ENCODE measurements at regions not wholly inside any gene's neighbourhood (a gene's known extent, or its start where the extent isn't known, plus 50 kb on each side); places are given as distances from the start of the nearest gene placed in this dataset.

DNA sequence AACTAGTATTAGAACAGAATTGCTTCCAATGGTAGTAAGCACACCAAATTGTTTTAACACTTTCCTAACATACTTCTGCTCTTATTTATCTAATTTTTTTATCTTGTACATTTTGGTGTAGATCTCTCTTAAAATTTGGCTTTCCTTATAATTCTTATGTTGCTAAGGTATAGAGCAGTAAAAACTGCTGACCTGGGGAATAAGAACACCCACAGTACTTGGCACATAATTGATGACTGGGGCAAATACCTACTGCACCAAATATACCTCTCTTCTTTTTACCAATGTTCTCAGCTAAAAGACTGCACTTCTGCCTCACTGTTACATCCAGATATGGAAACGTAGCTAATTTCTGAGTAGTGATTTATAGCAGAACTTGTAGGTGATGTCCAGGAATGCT is 642.2 kb downstream of the LIG4 start:
- no peak for DNase-seq (ENCODE audit: extremely low read depth in 1 of 11, low read depth in 9 of 11, low spot score in 4 of 11)

DNA sequence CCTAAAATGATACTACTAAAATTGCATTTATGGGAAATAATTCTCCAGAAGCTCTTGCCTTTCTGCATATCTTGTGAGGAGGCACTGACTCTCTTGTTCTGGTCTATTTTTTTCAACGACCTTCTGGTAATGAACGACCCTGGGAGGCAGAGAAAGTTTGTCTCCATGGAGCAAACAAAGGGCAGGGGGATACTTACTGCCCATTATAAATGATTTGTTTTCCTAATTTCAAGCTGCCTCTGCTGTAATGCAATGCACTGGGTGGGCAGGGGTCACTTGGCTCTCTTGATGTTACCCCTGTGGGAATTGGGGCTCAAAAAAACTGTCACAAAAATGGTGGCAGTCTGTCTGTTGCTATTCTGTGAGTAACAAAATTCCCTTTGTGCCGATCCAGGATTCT is 643.2 kb downstream of the LIG4 start:
- no peak for DNase-seq (ENCODE audit: extremely low read depth in 1 of 11, low read depth in 9 of 11, low spot score in 4 of 11)

DNA sequence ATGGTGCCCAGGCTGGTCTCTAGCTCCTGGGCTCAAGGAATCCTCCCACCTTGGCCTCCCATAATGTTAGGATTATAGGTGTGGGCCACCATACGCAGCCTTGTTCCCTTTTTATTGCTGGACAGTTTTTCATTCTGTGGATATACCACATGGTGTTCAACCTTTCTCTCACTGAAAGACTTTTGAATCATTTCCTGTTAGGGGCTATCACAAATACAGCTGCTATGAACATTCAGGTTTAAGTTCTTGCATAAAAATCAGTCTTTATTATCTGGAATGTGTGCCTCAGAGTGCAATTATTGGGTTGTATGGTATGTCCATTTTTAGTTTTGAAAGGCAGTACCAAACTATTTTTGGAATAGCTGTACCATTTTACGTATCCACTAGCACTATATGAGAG is 647.2 kb downstream of the LIG4 start:
- DNase-seq (ENCODE audit: extremely low read depth in 1 of 11, low read depth in 9 of 11, low spot score in 4 of 11), result no peak

DNA sequence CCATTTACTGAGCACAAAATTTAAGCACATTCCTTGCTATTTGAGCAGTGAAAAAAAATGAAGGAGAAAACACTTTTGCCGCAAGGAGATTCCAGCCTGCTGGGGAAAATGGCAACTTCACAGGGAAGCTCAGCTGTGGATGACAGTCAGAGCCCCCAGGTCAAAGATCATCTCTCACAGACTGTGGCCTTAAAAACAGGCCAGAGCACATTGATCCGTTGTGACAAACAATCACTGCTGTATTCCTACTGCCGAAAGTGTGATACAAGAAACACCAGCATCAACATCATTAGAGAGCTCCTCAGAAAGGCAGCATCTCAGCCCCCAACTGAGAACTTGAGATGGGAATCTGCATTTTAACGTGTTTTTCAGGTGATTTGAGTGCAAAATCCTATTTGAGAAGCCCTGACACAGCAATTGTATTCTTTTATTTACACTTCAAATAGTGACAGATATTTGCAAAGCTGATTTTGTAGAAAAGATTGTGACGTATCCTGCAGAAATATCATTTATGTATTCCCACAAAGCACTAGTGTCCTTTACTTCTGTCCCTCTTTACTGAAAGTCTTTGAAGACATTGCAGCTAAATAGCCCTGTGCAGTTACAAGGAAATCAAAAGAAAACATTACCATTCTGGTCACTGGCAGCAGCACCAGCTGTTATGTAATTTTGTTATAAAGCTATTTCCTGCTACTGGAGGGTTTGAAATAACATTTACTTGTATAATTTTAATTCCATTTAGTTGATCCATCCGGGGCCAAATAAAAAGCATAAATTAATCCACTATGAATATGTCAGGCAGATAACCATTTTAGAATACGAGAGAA is 652.0 kb downstream of the LIG4 start:
- no peak for DNase-seq (ENCODE audit: extremely low read depth in 1 of 11, low read depth in 9 of 11, low spot score in 4 of 11)

DNA sequence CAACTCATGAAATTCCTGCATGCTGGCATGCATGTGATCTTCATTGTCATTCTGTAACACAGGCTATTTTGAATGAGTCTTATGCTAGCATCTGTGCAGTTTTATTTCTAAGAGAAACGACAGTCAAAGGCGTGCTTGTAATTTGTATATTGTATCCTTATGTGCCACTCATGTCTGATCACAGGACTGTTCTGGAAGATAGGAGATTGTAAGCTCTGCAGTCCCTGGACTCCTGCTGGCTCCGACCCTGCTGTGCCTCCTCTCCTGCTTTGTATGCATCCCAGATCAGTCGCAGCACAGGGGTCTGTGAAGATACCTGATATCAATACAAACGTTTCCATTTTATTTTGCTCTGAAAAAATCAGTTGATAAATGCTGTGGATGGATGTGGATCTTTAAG is 653.1 kb downstream of the LIG4 start:
- no peak for DNase-seq (ENCODE audit: extremely low read depth in 1 of 11, low read depth in 9 of 11, low spot score in 4 of 11)

DNA sequence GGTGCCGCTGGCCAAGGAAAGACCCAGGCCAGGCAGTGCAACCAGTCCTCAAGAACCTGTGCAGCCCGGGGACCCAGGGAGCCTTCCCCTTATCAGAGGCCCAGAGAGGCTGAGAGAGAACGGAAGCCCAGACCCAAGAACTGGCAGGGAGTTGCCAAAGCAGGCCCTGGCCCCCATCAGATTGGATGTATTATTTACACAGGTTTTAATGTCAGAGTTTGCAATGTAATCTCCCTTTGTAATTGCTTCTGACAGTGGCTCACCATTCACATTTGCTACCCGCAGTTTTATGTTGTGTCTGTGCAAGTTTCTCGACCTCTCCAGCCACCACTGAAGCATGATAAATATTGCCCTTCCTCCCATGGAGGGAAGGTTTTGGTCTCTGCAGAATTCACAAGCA is 660.9 kb downstream of the LIG4 start:
- DNase-seq (ENCODE audit: extremely low read depth in 1 of 11, low read depth in 9 of 11, low spot score in 4 of 11), result peak in 7 of 11 donors; percentile 3 to 24 (median 9)

DNA sequence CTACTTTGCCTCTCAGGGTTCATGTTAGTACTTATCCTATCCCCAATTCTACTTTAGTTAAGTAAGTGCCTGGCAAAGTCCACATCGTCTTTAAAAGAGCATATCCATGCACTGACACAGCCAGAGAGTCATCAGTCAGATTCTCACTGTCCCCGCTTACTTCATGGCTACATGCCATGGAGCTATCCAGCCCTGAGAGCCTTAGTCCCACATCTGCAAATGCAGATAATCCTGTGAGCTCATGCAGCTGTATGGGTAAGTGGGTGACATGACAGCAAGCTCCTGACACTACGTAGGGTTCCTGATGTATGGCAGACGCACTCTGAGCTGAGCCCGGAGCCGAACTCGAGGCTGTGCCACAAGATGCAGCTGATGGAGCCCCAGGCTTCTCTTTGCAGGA is 661.5 kb downstream of the LIG4 start:
- DNase-seq (ENCODE audit: extremely low read depth in 1 of 11, low read depth in 9 of 11, low spot score in 4 of 11), result peak in 2 of 11 donors; percentile 1 to 2

DNA sequence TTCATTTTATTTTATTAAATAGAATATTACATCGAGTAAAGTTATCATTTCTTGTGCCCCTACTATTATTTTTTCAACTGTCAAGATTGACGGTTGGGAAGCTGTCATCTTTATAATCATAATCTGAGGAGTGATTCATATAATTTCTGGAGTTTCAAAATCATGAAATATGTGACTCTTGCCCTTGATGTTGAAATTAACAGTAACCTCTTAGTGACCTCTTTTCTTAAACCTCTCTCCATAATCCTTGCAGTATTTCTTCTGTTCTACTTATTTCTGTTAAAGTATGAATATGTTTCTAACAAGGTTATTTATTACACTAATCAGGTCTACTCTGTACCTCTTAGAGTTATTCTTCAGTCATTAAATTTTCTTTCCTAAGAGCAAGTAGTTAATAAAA is 663.8 kb downstream of the LIG4 start:
- no peak for DNase-seq (ENCODE audit: extremely low read depth in 1 of 11, low read depth in 9 of 11, low spot score in 4 of 11)

DNA sequence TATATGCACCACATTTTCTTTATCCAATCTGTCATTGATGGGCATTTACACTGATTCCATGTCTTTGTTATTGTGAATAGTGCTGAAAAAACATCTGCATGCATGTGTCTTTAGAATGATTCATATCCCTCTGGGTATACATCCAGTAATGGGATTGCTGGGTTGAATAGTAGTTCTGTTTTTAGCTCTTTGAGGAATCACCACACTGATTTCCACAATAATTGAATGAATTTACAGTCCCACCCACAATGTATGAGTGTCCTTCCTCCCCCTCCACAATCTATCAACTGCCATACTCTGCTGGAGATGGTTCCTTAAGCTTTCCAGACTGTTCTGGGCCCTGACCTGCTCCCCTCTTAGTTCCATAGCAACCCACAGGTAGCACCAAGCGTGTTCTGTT is 667.0 kb downstream of the LIG4 start:
- no peak for DNase-seq (ENCODE audit: extremely low read depth in 1 of 11, low read depth in 9 of 11, low spot score in 4 of 11)

DNA sequence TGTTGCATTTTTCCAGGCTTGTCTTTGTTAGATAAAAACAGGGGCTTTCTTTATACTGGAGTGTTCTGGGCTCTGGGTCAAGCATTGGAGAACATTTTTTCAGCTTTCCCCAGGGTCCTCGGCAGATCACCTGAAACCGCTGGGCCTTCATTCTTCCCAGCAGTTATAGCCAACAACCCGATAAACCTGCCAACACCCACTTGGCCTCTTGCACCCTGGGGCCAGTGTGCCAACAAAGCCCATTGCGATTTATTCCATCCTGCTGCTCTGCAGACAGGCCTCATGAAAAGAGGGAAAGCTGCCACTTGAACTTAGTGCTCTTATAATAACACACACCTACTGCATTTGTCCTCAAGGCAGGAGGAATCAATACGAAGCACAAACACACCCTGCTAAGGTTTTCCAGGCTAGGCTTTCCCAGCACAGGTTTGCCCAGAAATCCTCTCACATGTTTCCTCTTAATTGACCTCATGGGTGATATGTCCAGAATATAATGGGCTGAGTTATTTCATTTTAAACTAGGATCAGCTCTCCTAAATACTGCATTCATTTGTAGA is 669.3 kb downstream of the LIG4 start:
- DNase-seq (ENCODE audit: extremely low read depth in 1 of 11, low read depth in 9 of 11, low spot score in 4 of 11), result no peak

DNA sequence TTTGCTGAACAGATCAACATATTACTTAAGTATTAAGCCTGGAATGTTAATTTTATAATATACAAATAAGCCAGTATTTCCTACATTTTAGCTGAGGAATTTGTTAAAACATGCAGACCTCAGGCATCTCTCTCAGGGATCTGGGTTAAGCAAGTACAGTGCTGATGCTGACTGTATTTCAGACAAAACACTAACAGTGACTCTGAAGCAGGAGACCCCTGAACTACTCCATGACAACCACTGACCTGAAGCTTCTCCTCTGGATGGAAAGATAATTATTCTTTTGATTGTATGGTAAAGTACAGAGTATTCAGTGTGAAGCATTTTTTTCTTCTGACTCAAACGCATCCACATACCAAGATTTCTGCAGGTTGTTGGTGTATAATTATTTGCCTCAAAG is 680.8 kb downstream of the LIG4 start:
- no peak for DNase-seq (ENCODE audit: extremely low read depth in 1 of 11, low read depth in 9 of 11, low spot score in 4 of 11)

DNA sequence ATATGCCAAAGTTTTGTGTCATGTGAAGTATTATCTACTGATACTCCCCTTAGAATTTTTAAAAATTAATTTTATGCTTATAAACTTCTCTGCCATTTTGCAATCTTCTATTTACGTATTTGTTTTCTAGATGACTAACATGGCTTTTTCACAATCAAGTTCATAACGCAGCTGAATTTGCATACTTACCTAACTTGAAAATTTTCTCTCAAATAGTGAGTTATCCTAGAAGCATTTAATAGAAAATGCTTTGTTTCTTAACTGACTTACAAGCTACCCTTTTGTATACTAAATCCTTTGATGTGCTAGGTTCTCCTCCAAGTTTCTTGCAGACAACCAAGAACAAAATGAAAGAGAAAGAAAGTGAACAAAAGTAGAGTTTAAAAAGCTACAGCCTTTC is 683.5 kb downstream of the LIG4 start:
- no peak for DNase-seq (ENCODE audit: extremely low read depth in 1 of 11, low read depth in 9 of 11, low spot score in 4 of 11)

DNA sequence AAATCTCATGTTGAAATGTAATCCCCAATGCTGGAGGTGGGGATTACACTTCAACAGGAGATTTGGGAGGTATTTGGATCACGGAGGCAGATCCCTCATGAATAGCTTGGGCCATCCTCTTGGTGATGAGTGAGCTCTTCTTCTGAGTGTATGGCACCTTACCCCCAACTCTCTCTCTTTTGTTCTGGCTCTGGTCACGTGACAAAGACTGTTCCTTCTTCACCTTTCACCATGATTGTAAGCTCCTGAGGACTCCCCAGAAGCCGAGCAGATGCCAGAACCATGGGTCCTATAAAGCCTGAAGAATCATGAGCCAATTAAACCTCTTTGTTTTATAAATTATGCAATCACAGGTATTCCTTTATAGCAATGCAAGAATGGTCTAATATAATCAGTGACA is 684.2 kb downstream of the LIG4 start:
- DNase-seq (ENCODE audit: extremely low read depth in 1 of 11, low read depth in 9 of 11, low spot score in 4 of 11), result no peak

DNA sequence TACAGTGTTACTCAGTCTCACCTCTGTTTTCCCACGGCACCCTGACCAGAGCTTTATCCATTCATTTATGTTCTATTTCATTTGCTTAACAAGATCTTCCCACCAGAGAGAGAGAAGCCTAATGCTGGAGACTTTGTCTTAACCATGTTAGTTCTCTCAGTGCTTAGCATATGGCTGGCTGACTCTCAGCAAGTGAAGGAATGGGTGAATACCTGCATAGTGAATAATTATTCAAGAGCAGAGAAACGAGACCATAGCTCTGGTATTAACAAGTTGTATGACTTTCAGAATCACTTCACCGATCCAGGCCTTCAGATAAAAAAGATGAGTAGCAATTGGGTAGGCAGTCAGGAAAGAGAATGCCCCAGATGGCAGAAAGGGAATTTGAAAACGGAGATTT is 686.3 kb downstream of the LIG4 start:
- no peak for DNase-seq (ENCODE audit: extremely low read depth in 1 of 11, low read depth in 9 of 11, low spot score in 4 of 11)

DNA sequence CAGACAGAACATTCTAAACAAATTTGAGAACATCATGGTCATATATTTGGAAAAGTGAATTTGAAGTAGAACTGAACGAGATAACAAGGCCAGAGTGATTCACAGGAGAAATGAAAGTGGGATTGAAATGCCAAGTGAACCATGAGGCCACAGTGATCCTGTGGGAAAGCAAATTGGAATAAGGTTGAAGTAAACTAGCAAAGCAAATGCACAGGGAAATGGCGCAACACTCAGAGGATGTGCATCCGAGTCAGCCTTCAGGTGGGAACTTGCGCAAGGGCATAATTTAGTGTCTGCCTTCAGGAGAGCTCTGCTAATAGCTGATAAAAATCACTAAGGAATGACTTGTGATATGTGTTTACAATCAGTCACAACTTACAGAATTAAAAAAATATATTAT is 696.6 kb downstream of the LIG4 start:
- DNase-seq (ENCODE audit: extremely low read depth in 1 of 11, low read depth in 9 of 11, low spot score in 4 of 11), result no peak

DNA sequence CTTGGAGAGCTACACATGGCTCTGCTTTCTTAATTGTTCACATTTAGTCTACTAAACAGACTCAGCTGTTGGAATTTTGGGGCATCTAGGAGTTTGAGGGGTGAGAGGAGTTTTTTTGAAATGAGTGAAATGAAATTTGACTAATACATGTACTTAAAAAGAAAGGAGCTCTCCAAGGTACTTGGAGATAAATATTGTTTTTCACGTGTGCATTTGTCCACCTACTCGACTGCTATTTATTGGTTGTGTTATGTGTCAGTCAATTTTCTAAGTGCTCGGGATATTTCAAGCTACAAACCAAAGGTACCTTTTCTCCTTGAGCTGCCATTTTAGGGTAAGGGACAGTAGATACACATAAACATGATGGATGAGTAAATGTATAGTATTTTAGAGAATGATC is 697.0 kb downstream of the LIG4 start:
- peak in 4 of 11 donors; percentile 2 to 11 (median 4) for DNase-seq (ENCODE audit: extremely low read depth in 1 of 11, low read depth in 9 of 11, low spot score in 4 of 11)

DNA sequence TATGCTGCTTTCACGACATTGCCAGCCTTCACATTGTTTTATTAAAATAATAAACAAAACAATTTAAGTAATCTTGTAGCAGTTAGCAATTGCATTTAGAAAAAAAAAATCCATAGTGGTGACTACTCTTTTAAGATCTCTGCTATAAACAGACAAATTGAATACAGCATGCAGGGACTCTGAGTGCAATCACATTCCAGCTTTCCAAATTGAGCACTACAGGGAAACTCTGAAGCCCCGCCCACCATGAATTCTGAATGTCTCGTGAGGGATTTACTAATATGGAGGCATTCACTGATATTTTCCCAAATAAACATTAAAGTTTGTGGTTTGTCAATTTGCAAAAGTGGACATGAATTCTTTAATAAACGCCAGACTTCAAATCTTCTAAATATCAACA is 698.8 kb downstream of the LIG4 start:
- no peak for DNase-seq (ENCODE audit: extremely low read depth in 1 of 11, low read depth in 9 of 11, low spot score in 4 of 11)

DNA sequence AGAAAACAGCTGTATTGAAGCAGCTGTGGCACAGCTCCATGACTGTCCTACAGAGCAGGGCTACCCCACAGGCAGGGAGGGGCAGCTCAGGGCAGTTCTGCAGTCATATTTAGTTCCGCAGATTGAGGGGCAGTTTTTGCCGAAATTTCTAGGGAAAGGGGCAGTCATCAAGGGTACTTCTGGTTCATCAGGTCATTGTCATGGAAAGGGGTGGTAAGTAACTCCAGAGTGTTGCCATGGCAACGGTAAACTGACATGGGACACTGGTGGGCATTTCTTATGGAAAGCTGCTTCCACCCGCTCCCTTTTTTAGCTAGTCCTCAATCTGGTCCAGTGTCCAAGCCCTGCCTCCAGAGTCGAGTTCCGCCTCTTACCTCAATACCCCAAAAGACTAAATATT is 702.8 kb downstream of the LIG4 start:
- no peak for DNase-seq (ENCODE audit: extremely low read depth in 1 of 11, low read depth in 9 of 11, low spot score in 4 of 11)

DNA sequence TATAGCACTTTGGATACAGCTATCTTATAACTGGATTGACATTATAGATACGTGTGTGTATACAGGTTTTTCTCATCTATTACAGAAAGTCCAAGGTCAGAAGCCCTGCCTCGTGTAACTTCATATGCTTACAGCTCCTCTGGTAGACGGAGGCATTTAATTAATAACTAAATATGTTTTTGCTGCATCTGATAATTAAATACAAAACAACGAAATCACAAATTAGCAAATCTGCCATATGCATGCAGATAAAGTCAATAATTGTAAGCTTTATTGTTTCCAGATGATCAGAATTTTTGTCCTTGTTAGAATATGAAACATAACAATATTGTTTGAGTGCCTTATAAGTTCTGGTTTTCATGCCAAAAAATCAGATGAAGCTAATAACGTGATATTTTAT is 717.7 kb downstream of the LIG4 start:
- no peak for DNase-seq (ENCODE audit: extremely low read depth in 1 of 11, low read depth in 9 of 11, low spot score in 4 of 11)

DNA sequence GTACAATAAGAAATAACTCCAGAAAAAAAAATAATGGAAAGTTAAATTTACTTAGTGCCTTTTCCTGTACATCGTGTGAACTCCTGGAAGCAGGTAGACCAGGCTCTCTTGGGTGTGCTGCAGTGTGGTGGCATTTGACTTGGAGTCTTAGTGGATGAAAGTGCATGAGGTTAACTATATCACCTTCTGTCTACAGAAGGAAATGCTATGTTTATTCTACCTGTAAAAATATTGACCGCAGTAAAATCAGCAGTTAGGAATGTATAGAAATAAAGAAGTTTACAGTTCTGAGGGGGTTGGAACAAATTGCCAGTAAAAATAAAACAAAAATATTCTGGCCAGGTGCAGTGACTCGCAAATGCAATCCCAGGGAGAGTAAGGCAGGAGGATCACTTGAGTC is 722.1 kb downstream of the LIG4 start:
- DNase-seq (ENCODE audit: extremely low read depth in 1 of 11, low read depth in 9 of 11, low spot score in 4 of 11), result no peak

DNA sequence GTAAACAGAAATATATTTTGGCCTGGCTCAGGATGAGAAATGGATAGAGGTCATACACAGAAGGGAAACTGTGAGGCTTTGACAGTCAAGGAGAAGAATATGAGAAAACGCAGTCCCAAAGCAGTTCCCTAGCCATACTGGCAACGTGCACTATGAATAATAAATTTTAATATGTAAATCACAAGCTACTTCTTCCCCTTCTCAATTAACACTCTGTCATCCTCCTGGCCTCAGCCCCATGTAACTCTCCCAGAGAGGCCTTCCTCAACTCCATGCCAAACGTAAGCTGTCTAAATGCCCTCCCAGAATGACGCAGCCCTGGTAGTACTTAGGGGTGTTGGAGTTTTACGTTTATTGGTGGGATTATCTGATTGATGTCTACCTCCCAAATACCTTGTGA is 732.6 kb downstream of the LIG4 start:
- no peak for DNase-seq (ENCODE audit: extremely low read depth in 1 of 11, low read depth in 9 of 11, low spot score in 4 of 11)
